Fibroblast of villous mesenchyme (primary cell): ENCODE measurements at regions not wholly inside any gene's neighbourhood (a gene's known extent, or its start where the extent isn't known, plus 50 kb on each side); places are given as distances from the start of the nearest gene placed in this dataset.
A peak's percentile ranks its signal among the peaks of the same experiment; 100 is the strongest.

ENCODE experiments used
- DNase-seq: peaks from one replicate; pipeline ENCODE4 v3.0.0-alpha.2; 2010; ENCODE audit warnings: low read depth
- H3K4me3 ChIP-seq: 2 replicates; pipeline ENCODE4 v1.5.1; 2011; ENCODE audit warnings: low read depth, mild to moderate bottlenecking, low read length
- CTCF ChIP-seq: IDR thresholded peaks from 2 replicates; pipeline ENCODE4 v1.5.1; 2012; ENCODE audit warnings: low read depth, mild to moderate bottlenecking, low read length; ENCODE audit not compliant: insufficient read depth

GRCh38 chr18:44133483-44133882, 547.2 kb upstream of the SETBP1 start:
- DNase-seq: no peak
- TF ChIP-seq CTCF: no peak
- H3K4me3 ChIP-seq: no peak overlapping the region

GRCh38 chr18:44134447-44134846, 546.2 kb upstream of the SETBP1 start:
- TF ChIP-seq CTCF: no peak
- no peak for DNase-seq
- no peak overlapping the region for H3K4me3 ChIP-seq

- no peak overlapping the region for H3K4me3 ChIP-seq
- no peak for DNase-seq
- no peak for TF ChIP-seq CTCF
These were observed 544.9 kb upstream of the SETBP1 start for GRCh38 chr18:44135741-44136140.

- DNase-seq: no peak
- TF ChIP-seq CTCF: no peak
- H3K4me3 ChIP-seq: no peak overlapping the region
These were observed 544.4 kb upstream of the SETBP1 start for GRCh38 chr18:44136326-44136725.

GRCh38 chr18:44143072-44143471, 537.6 kb upstream of the SETBP1 start:
- no peak overlapping the region for H3K4me3 ChIP-seq
- no peak for DNase-seq
- no peak for TF ChIP-seq CTCF

GRCh38 chr18:44149706-44150105, 531.0 kb upstream of the SETBP1 start:
- peak; percentile 59 for DNase-seq
- no peak overlapping the region for H3K4me3 ChIP-seq
- no peak for TF ChIP-seq CTCF

- DNase-seq: no peak
- TF ChIP-seq CTCF: no peak
These were observed 526.7 kb upstream of the SETBP1 start for GRCh38 chr18:44153981-44154380.

More at GRCh38 chr18:44153981-44154380, 526.7 kb upstream of the SETBP1 start:
- H3K4me3 ChIP-seq: no peak overlapping the region
